ENCODE measurements at regions not wholly inside any gene's neighbourhood (a gene's known extent, or its start where the extent isn't known, plus 50 kb on each side); places are given as distances from the start of the nearest gene placed in this dataset.

GRCh38 chr20:11158146-11158545 is 484.3 kb upstream of the JAG1 start:
- Histone ChIP-seq H3K36me3 (no peaks in the 10 kb centered on the region), H3K27me3 (no peaks in the 10 kb centered on the region), H3K9me3 (no peaks in the 10 kb centered on the region), H3K4me3 (no peak overlapping the region), H3K27ac (peak overlapping the region in 1 of 2 donors; percentile 45), H3K4me1 (peaks cover 0 to 17% of the 10 kb centered on the region in 2 donors)
- DNase-seq (ENCODE audit: low spot score) = no peak
- TF ChIP-seq CTCF (IDR thresholded peaks at IDR 0.05) = no peak

GRCh38 chr20:11158589-11158988 is 484.8 kb upstream of the JAG1 start:
- no peaks in the 10 kb centered on the region for H3K9me3 ChIP-seq
- peaks cover 0 to 17% of the 10 kb centered on the region in 2 donors for H3K4me1 ChIP-seq
- no peak overlapping the region for H3K4me3 ChIP-seq
- TF ChIP-seq CTCF (IDR thresholded peaks at IDR 0.05) = no peak
- no peak for DNase-seq (ENCODE audit: low spot score)
- H3K36me3 ChIP-seq = no peaks in the 10 kb centered on the region
- no peaks in the 10 kb centered on the region for H3K27me3 ChIP-seq
- peak overlapping the region; percentile 45 to 52 for H3K27ac ChIP-seq

GRCh38 chr20:11159728-11160127 is 485.9 kb upstream of the JAG1 start:
- peak overlapping the region; percentile 45 to 52 for H3K27ac ChIP-seq
- no peak overlapping the region for H3K4me3 ChIP-seq
- no peaks in the 10 kb centered on the region for H3K27me3 ChIP-seq
- H3K4me1 ChIP-seq = peaks cover 0 to 17% of the 10 kb centered on the region in 2 donors
- H3K9me3 ChIP-seq = no peaks in the 10 kb centered on the region
- DNase-seq (ENCODE audit: low spot score) = no peak
- H3K36me3 ChIP-seq = no peaks in the 10 kb centered on the region
- TF ChIP-seq CTCF (IDR thresholded peaks at IDR 0.05) = no peak

- peaks cover 0 to 17% of the 10 kb centered on the region in 2 donors for H3K4me1 ChIP-seq
- no peak overlapping the region for H3K4me3 ChIP-seq
- H3K36me3 ChIP-seq = no peaks in the 10 kb centered on the region
- H3K27me3 ChIP-seq = no peaks in the 10 kb centered on the region
- no peaks in the 10 kb centered on the region for H3K9me3 ChIP-seq
- no peak for TF ChIP-seq CTCF (IDR thresholded peaks at IDR 0.05)
- no peak overlapping the region for H3K27ac ChIP-seq
- no peak for DNase-seq (ENCODE audit: low spot score)
These were observed 488.4 kb upstream of the JAG1 start for GRCh38 chr20:11162026-11162775.

GRCh38 chr20:11165789-11166188 is 492.0 kb upstream of the JAG1 start:
- H3K27me3 ChIP-seq = no peaks in the 10 kb centered on the region
- H3K4me3 ChIP-seq = no peak overlapping the region
- H3K9me3 ChIP-seq = no peaks in the 10 kb centered on the region
- peaks cover 0 to 11% of the 10 kb centered on the region in 2 donors for H3K4me1 ChIP-seq
- no peak for TF ChIP-seq CTCF (IDR thresholded peaks at IDR 0.05)
- no peaks in the 10 kb centered on the region for H3K36me3 ChIP-seq
- H3K27ac ChIP-seq = no peak overlapping the region
- DNase-seq (ENCODE audit: low spot score) = no peak

- H3K4me3 ChIP-seq = no peak overlapping the region
- no peaks in the 10 kb centered on the region for H3K27me3 ChIP-seq
- no peak for TF ChIP-seq CTCF (IDR thresholded peaks at IDR 0.05)
- H3K4me1 ChIP-seq = peaks cover 0 to 11% of the 10 kb centered on the region in 2 donors
- no peaks in the 10 kb centered on the region for H3K9me3 ChIP-seq
- DNase-seq (ENCODE audit: low spot score) = no peak
- H3K36me3 ChIP-seq = no peaks in the 10 kb centered on the region
- no peak overlapping the region for H3K27ac ChIP-seq
These were observed 492.9 kb upstream of the JAG1 start for GRCh38 chr20:11166712-11167111.

Data from right atrium auricular region (tissue), 2 donors.